ENCODE measurements at regions not wholly inside any gene's neighbourhood (a gene's known extent, or its start where the extent isn't known, plus 50 kb on each side); places are given as distances from the start of the nearest gene placed in this dataset.

DNA sequence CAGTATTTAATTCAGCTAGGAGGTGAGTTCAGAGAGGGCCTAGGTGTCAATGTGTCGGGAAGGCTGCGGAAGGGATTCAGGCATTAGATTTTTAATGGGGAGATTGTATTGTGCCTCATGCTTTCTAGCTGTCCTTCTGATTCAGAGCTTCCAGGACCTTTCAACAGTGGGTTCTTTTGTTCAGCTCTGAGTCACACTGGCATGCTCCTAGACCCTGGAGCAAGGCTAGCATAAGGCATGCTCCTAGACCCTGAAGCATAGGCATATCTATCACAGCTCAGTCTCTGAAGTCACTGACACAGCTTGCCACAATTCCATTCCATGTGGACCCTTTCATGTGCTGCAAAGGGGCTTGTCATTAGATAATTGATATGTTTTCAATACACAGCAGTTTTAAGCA, 396.9 kb downstream of the RAB38 start:
- WGBS = 89% methylated on average over 2 of the region's 2 CpGs
- DNase-seq = no peak
- no peak overlapping the region for H2BK12ac ChIP-seq (ENCODE audit: low read length in 2 of 2)
- no peak overlapping the region for H2AK5ac ChIP-seq (ENCODE audit: low read length, severe bottlenecking)
- no peaks in the 10 kb centered on the region for H3K4me1 ChIP-seq (ENCODE audit: control insufficient read depth, insufficient read depth, low read depth, low read length)
- H3K4me3 ChIP-seq (ENCODE audit: insufficient read depth in 1 of 2, low read depth in 1 of 2, low read length in 2 of 2) = no peak overlapping the region
- no peak overlapping the region for H3K18ac ChIP-seq (ENCODE audit: low read depth in 1 of 2, low read length in 2 of 2)
- H3K79me1 ChIP-seq (replicated peaks; ENCODE audit: low read length, poor library complexity, severe bottlenecking) = no peaks in the 10 kb centered on the region
- no peak overlapping the region for H4K91ac ChIP-seq (ENCODE audit: low read length)
- no peak overlapping the region for H3K27ac ChIP-seq (ENCODE audit: low read length, poor library complexity, severe bottlenecking)
- H2BK5ac ChIP-seq (ENCODE audit: low read depth, low read length, poor library complexity, severe bottlenecking) = no peak overlapping the region
- no peaks in the 10 kb centered on the region for H3K9me3 ChIP-seq (ENCODE audit: control insufficient read depth, low read length)
- H3K14ac ChIP-seq (ENCODE audit: low read length in 2 of 2) = no peak overlapping the region
- H3K4ac ChIP-seq (ENCODE audit: low read depth in 1 of 2, low read length in 2 of 2) = no peak overlapping the region
- no peak overlapping the region for H3K9ac ChIP-seq (ENCODE audit: low read length)
- H3K36me3 ChIP-seq (ENCODE audit: control insufficient read depth in 1 of 2, insufficient read depth in 2 of 2, low read depth in 1 of 2, low read length in 2 of 2) = no peaks in the 10 kb centered on the region
- H3K27me3 ChIP-seq (ENCODE audit: control insufficient read depth in 1 of 2, insufficient read depth in 1 of 2, low read length in 2 of 2) = no peaks in the 10 kb centered on the region
- H2BK120ac ChIP-seq (ENCODE audit: low read depth, low read length) = no peak overlapping the region
- no peak overlapping the region for H2AFZ ChIP-seq (ENCODE audit: low read depth, low read length)
- H4K8ac ChIP-seq (ENCODE audit: low read length) = no peak overlapping the region
- no peak overlapping the region for H2BK15ac ChIP-seq (ENCODE audit: low read depth, poor library complexity, severe bottlenecking)
- no peak overlapping the region for H3K4me2 ChIP-seq (ENCODE audit: low read length, poor library complexity, severe bottlenecking)
- no peak overlapping the region for H3K23ac ChIP-seq (ENCODE audit: low read length in 2 of 2)

DNA sequence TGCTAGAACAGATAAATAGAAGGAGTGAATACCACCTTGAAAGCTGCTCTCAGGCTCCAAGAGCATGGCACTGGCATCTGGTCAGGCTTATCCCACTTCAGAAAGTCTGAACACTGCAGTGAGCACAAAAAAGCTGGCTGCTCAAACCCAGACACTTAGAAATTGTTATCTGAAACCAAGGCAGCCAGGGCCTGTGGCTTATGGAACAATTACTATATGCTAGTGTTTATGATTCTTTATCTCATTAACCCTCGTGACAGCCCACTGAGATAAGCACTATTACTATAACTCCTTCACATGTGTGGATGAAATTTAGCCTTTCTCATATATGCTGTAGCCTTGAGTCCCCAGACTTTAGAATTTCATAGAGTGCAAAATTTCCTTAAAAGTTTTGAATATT, 400.2 kb downstream of the RAB38 start:
- Histone ChIP-seq H3K4ac (ENCODE audit: low read depth in 1 of 2, low read length in 2 of 2) (no peak overlapping the region), H2BK5ac (ENCODE audit: low read depth, low read length, poor library complexity, severe bottlenecking) (no peak overlapping the region), H3K9me3 (ENCODE audit: control insufficient read depth, low read length) (no peaks in the 10 kb centered on the region), H3K9ac (ENCODE audit: low read length) (no peak overlapping the region), H2BK120ac (ENCODE audit: low read depth, low read length) (no peak overlapping the region), H4K8ac (ENCODE audit: low read length) (no peak overlapping the region), H3K36me3 (ENCODE audit: control insufficient read depth in 1 of 2, insufficient read depth in 2 of 2, low read depth in 1 of 2, low read length in 2 of 2) (no peaks in the 10 kb centered on the region), H2BK15ac (ENCODE audit: low read depth, poor library complexity, severe bottlenecking) (no peak overlapping the region), H2BK12ac (ENCODE audit: low read length in 2 of 2) (no peak overlapping the region), H3K18ac (ENCODE audit: low read depth in 1 of 2, low read length in 2 of 2) (no peak overlapping the region), H4K91ac (ENCODE audit: low read length) (no peak overlapping the region), H3K14ac (ENCODE audit: low read length in 2 of 2) (no peak overlapping the region), H2AK5ac (ENCODE audit: low read length, severe bottlenecking) (no peak overlapping the region), H3K79me1 (replicated peaks; ENCODE audit: low read length, poor library complexity, severe bottlenecking) (no peaks in the 10 kb centered on the region), H3K23ac (ENCODE audit: low read length in 2 of 2) (no peak overlapping the region), H3K27ac (ENCODE audit: low read length, poor library complexity, severe bottlenecking) (no peak overlapping the region), H3K27me3 (ENCODE audit: control insufficient read depth in 1 of 2, insufficient read depth in 1 of 2, low read length in 2 of 2) (no peaks in the 10 kb centered on the region), H3K4me2 (ENCODE audit: low read length, poor library complexity, severe bottlenecking) (no peak overlapping the region), H2AFZ (ENCODE audit: low read depth, low read length) (no peak overlapping the region), H3K4me3 (ENCODE audit: insufficient read depth in 1 of 2, low read depth in 1 of 2, low read length in 2 of 2) (no peak overlapping the region), H3K4me1 (ENCODE audit: control insufficient read depth, insufficient read depth, low read depth, low read length) (no peaks in the 10 kb centered on the region)
- DNase-seq = no peak
- 0% methylated on average over 1 of the region's 1 CpG for WGBS

DNA sequence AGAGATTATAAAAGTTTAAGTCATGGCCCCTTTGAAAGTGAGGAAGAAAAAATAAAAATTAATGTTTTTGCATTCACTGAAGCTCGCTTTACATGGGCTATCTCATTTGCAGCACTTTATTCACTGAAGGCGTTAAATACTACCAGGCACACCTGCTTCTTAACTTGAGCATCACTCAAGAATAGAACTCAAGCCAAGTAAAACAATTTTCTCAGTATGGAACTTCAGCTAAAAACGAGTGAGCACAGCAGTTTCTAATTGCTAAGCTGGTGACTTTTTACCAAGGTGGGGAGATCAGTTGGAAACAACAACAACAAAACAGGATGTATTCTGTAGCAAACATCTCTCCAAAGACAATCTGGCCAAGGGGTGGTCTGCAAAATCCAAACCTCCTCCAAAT, 405.6 kb downstream of the RAB38 start:
- no peaks in the 10 kb centered on the region for H3K27me3 ChIP-seq (ENCODE audit: control insufficient read depth in 1 of 2, insufficient read depth in 1 of 2, low read length in 2 of 2)
- no peak overlapping the region for H2BK15ac ChIP-seq (ENCODE audit: low read depth, poor library complexity, severe bottlenecking)
- H2BK12ac ChIP-seq (ENCODE audit: low read length in 2 of 2) = no peak overlapping the region
- no peak overlapping the region for H3K9ac ChIP-seq (ENCODE audit: low read length)
- no peak overlapping the region for H2AK5ac ChIP-seq (ENCODE audit: low read length, severe bottlenecking)
- H3K23ac ChIP-seq (ENCODE audit: low read length in 2 of 2) = no peak overlapping the region
- no peak overlapping the region for H3K4ac ChIP-seq (ENCODE audit: low read depth in 1 of 2, low read length in 2 of 2)
- no peaks in the 10 kb centered on the region for H3K9me3 ChIP-seq (ENCODE audit: control insufficient read depth, low read length)
- H3K18ac ChIP-seq (ENCODE audit: low read depth in 1 of 2, low read length in 2 of 2) = no peak overlapping the region
- no peaks in the 10 kb centered on the region for H3K4me1 ChIP-seq (ENCODE audit: control insufficient read depth, insufficient read depth, low read depth, low read length)
- no peak overlapping the region for H3K4me3 ChIP-seq (ENCODE audit: insufficient read depth in 1 of 2, low read depth in 1 of 2, low read length in 2 of 2)
- 55% methylated on average over 3 of the region's 3 CpGs for WGBS
- DNase-seq = no peak
- no peak overlapping the region for H4K91ac ChIP-seq (ENCODE audit: low read length)
- H3K27ac ChIP-seq (ENCODE audit: low read length, poor library complexity, severe bottlenecking) = no peak overlapping the region
- H4K8ac ChIP-seq (ENCODE audit: low read length) = no peak overlapping the region
- H3K79me1 ChIP-seq (replicated peaks; ENCODE audit: low read length, poor library complexity, severe bottlenecking) = no peaks in the 10 kb centered on the region
- no peak overlapping the region for H2BK5ac ChIP-seq (ENCODE audit: low read depth, low read length, poor library complexity, severe bottlenecking)
- no peaks in the 10 kb centered on the region for H3K36me3 ChIP-seq (ENCODE audit: control insufficient read depth in 1 of 2, insufficient read depth in 2 of 2, low read depth in 1 of 2, low read length in 2 of 2)
- no peak overlapping the region for H2BK120ac ChIP-seq (ENCODE audit: low read depth, low read length)
- H3K4me2 ChIP-seq (ENCODE audit: low read length, poor library complexity, severe bottlenecking) = no peak overlapping the region
- no peak overlapping the region for H2AFZ ChIP-seq (ENCODE audit: low read depth, low read length)
- no peak overlapping the region for H3K14ac ChIP-seq (ENCODE audit: low read length in 2 of 2)

DNA sequence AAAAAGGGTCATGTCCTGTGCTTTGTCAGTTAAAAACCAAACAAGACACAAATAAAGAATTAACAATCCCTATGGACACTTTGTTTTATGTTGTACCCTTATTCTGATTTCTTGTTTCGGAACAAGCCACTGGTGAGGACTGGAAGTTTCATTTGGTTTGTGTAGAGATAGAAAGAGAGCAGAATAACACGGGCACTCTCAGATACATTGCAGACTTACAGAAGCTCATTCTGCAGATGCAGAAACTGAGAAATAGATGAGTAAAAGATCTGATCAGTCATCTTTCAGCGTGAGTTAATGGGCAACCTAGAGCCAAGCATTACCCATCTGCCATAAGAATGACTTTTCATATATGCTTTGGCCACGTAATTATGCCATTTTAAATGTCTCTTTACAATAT, 407.6 kb downstream of the RAB38 start:
- 74% methylated on average over 3 of the region's 4 CpGs for WGBS
- H3K18ac ChIP-seq (ENCODE audit: low read depth in 1 of 2, low read length in 2 of 2) = no peak overlapping the region
- no peaks in the 10 kb centered on the region for H3K79me1 ChIP-seq (replicated peaks; ENCODE audit: low read length, poor library complexity, severe bottlenecking)
- no peak overlapping the region for H2AFZ ChIP-seq (ENCODE audit: low read depth, low read length)
- H2AK5ac ChIP-seq (ENCODE audit: low read length, severe bottlenecking) = no peak overlapping the region
- no peaks in the 10 kb centered on the region for H3K27me3 ChIP-seq (ENCODE audit: control insufficient read depth in 1 of 2, insufficient read depth in 1 of 2, low read length in 2 of 2)
- H3K14ac ChIP-seq (ENCODE audit: low read length in 2 of 2) = no peak overlapping the region
- H3K4me3 ChIP-seq (ENCODE audit: insufficient read depth in 1 of 2, low read depth in 1 of 2, low read length in 2 of 2) = no peak overlapping the region
- H3K23ac ChIP-seq (ENCODE audit: low read length in 2 of 2) = no peak overlapping the region
- H3K4ac ChIP-seq (ENCODE audit: low read depth in 1 of 2, low read length in 2 of 2) = no peak overlapping the region
- H3K4me2 ChIP-seq (ENCODE audit: low read length, poor library complexity, severe bottlenecking) = no peak overlapping the region
- no peak overlapping the region for H2BK12ac ChIP-seq (ENCODE audit: low read length in 2 of 2)
- H4K91ac ChIP-seq (ENCODE audit: low read length) = no peak overlapping the region
- H3K36me3 ChIP-seq (ENCODE audit: control insufficient read depth in 1 of 2, insufficient read depth in 2 of 2, low read depth in 1 of 2, low read length in 2 of 2) = no peaks in the 10 kb centered on the region
- H2BK15ac ChIP-seq (ENCODE audit: low read depth, poor library complexity, severe bottlenecking) = no peak overlapping the region
- no peaks in the 10 kb centered on the region for H3K9me3 ChIP-seq (ENCODE audit: control insufficient read depth, low read length)
- no peak for DNase-seq
- no peak overlapping the region for H2BK120ac ChIP-seq (ENCODE audit: low read depth, low read length)
- H3K4me1 ChIP-seq (ENCODE audit: control insufficient read depth, insufficient read depth, low read depth, low read length) = no peaks in the 10 kb centered on the region
- no peak overlapping the region for H3K9ac ChIP-seq (ENCODE audit: low read length)
- no peak overlapping the region for H3K27ac ChIP-seq (ENCODE audit: low read length, poor library complexity, severe bottlenecking)
- no peak overlapping the region for H4K8ac ChIP-seq (ENCODE audit: low read length)
- no peak overlapping the region for H2BK5ac ChIP-seq (ENCODE audit: low read depth, low read length, poor library complexity, severe bottlenecking)
